Activated CD4-positive, alpha-beta memory T cell treated with anti-CD3 and anti-CD28 coated beads, Interleukin-2, amount 10 ng/mL, durations not matched to agents 7 days and 5 days (primary cell): ENCODE measurements at regions not wholly inside any gene's neighbourhood (a gene's known extent, or its start where the extent isn't known, plus 50 kb on each side); places are given as distances from the start of the nearest gene placed in this dataset.

ENCODE experiments used
- CTCF ChIA-PET: fragments of 350-600 bp; sonication (Branson Sonifier 250); formaldehyde crosslinking; loops from one replicate; lab custom pipeline; 2021; ENCODE audit warnings: antibody characterized with exemption, inconsistent platforms; lab: Charles Lee
- POLR2A ChIA-PET: fragments of 350-600 bp; sonication (Branson Sonifier 250); formaldehyde crosslinking; loops from one replicate; lab custom pipeline; 2021; ENCODE audit warnings: antibody characterized with exemption; lab: Charles Lee
- DNase-seq: peaks from one replicate; pipeline ENCODE4 v3.0.0-alpha.2; 2020
- H3K27ac Mint-ChIP-seq: one replicate; pipeline ENCODE4 v1.8.0; 2021; ENCODE audit warnings: mild to moderate bottlenecking, mixed read lengths
- H3K27me3 Mint-ChIP-seq: one replicate; pipeline ENCODE4 v1.8.0; 2021; ENCODE audit warnings: mixed read lengths
- H3K36me3 Mint-ChIP-seq: one replicate; pipeline ENCODE4 v1.8.0; 2021; ENCODE audit warnings: low read depth, mixed read lengths
- H3K4me1 Mint-ChIP-seq: one replicate; pipeline ENCODE4 v1.8.0; 2021; ENCODE audit warnings: mixed read lengths
- H3K4me3 Mint-ChIP-seq: one replicate; pipeline ENCODE4 v1.8.0; 2021; ENCODE audit warnings: mild to moderate bottlenecking, mixed read lengths
- H3K9me3 Mint-ChIP-seq: one replicate; pipeline ENCODE4 v1.8.0; 2021; ENCODE audit warnings: mixed read lengths

DNA sequence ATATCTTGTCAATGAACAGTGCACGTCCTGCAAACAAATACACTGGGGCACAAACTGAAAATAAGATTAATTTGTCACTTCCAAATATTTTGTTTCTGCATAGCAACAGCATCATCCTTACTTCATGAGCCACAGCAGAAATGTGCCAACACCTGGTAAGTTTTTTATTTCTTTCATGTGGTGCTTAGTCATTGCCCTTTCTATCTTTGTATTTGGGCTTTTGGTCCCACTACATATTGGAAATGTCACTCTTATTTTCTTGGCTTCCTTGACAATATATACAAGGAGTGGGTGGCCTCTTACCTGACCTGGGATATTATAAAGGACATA is 208.0 kb downstream of the RBM43 start:
- POLR2A ChIA-PET, result no interaction called here
- H3K36me3 Mint-ChIP-seq, result no peaks in the 10 kb centered on the region
- no peak overlapping the region for H3K27ac Mint-ChIP-seq
- no peaks in the 10 kb centered on the region for H3K4me1 Mint-ChIP-seq
- no peak overlapping the region for H3K4me3 Mint-ChIP-seq
- H3K27me3 Mint-ChIP-seq, result peaks cover 1% of the 10 kb centered on the region
- H3K9me3 Mint-ChIP-seq, result no peaks in the 10 kb centered on the region
- no peak for DNase-seq
- CTCF ChIA-PET, result no interaction called here

DNA sequence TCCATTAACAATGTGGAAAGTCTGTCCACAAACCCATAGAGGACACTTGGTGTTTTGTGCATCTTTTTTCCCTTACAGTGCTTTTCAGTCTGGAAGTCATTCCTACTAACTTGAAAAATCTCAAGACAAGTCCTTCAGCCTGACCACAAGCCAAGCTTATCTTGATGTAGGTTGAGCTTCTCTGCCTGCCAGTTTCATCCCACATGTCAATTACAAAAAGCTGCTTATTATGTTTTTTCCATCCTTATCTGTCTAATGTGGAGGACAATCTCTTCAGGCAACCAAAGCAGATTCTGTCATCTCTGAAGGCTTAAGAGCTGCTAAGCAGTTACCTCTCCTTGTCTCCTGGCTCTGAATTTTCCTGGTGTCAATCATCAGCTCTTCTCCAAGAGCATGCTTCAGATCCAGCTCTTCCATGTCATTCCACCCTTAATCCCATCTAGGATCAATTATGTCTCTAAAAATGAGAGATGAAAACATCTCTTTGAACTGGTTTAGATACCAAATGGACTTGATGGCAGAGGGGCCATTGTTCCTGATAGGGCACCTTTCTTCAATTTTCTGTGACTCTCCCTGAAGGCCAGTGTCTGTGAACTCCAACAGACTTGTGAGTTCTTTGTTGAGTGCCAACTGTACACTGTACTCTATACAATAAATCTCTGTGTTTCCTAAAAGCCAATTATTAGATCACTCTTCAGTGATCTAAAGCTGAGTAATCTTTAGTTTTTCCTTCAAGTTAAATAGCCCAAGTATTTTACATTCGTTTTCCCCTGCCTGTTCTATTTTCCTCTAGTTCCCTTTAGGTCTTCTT is 208.6 kb downstream of the RBM43 start:
- H3K27ac Mint-ChIP-seq, result no peak overlapping the region
- H3K36me3 Mint-ChIP-seq, result no peaks in the 10 kb centered on the region
- no peaks in the 10 kb centered on the region for H3K9me3 Mint-ChIP-seq
- ChIA-PET POLR2A (no interaction called here), CTCF (interaction anchor here (1.7 kb wide), 1 partner anchor 22 kb away, joined by 3 read pairs; no protein-coding TSS in a partner anchor)
- H3K27me3 Mint-ChIP-seq, result peaks cover 1% of the 10 kb centered on the region
- H3K4me3 Mint-ChIP-seq, result no peak overlapping the region
- no peaks in the 10 kb centered on the region for H3K4me1 Mint-ChIP-seq
- no peak for DNase-seq

DNA sequence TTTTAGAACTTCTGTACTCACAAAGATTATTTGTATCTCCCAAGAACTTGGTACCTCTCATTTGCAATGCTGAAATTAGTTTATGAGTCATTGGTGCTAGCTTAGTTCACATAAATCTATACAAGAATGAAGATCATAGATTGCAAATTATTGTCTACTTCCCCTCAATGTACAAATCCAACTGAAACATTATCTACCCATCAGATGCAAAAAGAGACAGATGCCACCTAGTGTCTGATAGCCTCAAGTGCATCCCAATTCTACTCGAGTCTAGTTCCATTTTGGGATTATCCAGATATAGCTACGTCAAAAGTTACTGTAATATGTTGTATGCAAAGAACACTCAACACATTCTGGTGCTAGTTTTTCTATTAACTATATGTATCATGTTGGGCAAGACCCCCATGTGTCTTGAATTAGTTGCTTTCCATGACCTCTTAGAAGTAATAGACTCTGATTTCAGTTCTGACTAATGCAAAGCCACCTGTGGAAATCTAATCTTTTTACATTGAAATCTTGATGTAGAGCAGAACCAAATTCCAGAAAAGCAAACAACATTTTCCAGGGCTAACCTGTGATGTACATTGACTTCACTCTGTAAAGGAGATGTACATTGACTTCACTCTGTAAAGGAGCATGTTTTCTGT is 210.0 kb downstream of the RBM43 start:
- CTCF ChIA-PET, result interaction anchor here (0.8 to 1.7 kb wide), 11 partner anchors 9 to 1457 kb away, joined by 3 to 4 read pairs (median 3); no protein-coding TSS in a partner anchor
- no peak overlapping the region for H3K27ac Mint-ChIP-seq
- peaks cover 3% of the 10 kb centered on the region for H3K27me3 Mint-ChIP-seq
- H3K4me3 Mint-ChIP-seq, result no peak overlapping the region
- POLR2A ChIA-PET, result no interaction called here
- H3K4me1 Mint-ChIP-seq, result no peaks in the 10 kb centered on the region
- no peaks in the 10 kb centered on the region for H3K9me3 Mint-ChIP-seq
- no peak for DNase-seq
- H3K36me3 Mint-ChIP-seq, result no peaks in the 10 kb centered on the region

DNA sequence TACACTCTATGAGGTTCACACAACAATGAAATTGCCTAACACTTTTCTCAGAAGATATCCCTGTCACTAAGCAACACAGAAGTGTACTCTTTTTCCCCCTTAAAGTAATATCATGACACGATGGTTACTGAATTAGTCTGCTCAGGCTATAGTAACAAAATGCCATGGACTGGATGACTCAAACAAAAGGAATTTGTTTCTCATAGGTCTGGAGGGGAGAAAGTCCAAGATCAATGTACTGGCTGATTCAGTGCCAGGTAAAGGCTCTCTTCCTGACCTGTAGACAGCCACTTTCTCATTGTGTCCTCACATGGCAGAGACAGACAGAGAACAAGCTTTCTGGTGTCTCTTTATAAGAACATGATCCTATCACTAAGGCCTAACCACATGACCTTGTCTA is 211.9 kb downstream of the RBM43 start:
- H3K27ac Mint-ChIP-seq, result no peak overlapping the region
- ChIA-PET CTCF (no interaction called here), POLR2A (no interaction called here)
- no peaks in the 10 kb centered on the region for H3K4me1 Mint-ChIP-seq
- peaks cover 3% of the 10 kb centered on the region for H3K27me3 Mint-ChIP-seq
- no peaks in the 10 kb centered on the region for H3K9me3 Mint-ChIP-seq
- H3K36me3 Mint-ChIP-seq, result no peaks in the 10 kb centered on the region
- no peak overlapping the region for H3K4me3 Mint-ChIP-seq
- no peak for DNase-seq

DNA sequence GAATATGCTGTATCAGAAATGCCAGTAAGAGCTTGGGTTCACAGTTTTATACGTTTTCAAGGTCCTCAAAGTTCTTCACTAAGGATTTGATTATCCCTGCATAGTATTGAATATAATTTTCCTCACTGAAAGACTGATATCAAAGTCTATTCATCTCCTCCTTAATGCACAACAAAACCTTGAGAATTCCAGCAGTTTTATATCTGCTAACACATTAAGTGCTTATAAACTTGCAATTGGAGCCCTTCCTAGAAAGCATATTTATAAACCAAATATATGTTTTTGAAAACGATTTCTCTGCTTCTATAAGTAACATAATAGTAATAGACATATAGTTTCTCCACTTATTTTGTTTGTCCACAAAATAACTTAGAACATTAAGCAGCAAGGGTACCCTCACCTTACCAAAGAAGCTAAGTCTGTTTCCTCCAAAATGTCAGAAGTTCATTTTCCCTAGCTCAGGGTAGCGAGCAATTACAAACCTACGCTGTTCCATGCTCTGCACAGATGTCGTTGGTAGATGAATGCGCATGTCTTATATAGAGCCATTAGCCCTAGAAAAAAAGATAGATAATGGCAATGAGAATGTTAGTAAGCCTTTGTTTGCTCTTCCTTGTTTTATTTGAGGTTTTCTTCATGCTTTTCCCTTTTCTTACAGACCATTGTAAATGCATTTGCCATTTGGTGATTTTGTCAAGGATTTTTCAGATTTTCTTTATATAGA is 213.2 kb downstream of the RBM43 start:
- CTCF ChIA-PET, result no interaction called here
- DNase-seq, result no peak
- Mint-ChIP-seq H3K4me1 (no peaks in the 10 kb centered on the region), H3K27me3 (peaks cover 3% of the 10 kb centered on the region), H3K9me3 (no peaks in the 10 kb centered on the region), H3K27ac (no peak overlapping the region), H3K36me3 (no peaks in the 10 kb centered on the region), H3K4me3 (no peak overlapping the region)
- POLR2A ChIA-PET, result no interaction called here

DNA sequence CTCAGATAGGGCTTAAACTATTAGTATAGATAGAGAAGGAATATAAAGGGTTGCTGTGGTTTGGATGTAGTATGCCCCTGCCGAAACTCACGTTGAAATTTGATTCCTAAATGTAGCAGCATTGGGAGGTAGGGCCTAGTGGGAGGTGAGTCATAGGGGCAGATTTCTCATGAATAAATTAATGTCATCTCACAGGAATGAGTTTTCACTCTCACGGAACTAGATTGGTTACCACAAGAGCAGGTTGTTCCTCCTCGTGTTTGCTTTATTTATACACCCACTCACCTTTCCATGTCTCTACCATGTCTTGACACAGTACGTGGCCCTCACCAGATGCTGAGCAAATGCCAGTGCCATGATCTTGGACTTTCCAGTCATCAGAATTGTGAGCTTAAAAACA is 218.2 kb downstream of the RBM43 start:
- no peaks in the 10 kb centered on the region for H3K9me3 Mint-ChIP-seq
- DNase-seq, result no peak
- CTCF ChIA-PET, result interaction anchor here (1.4 kb wide), 1 partner anchor 8 kb away, joined by 3 read pairs; no protein-coding TSS in a partner anchor
- POLR2A ChIA-PET, result no interaction called here
- H3K36me3 Mint-ChIP-seq, result no peaks in the 10 kb centered on the region
- no peak overlapping the region for H3K4me3 Mint-ChIP-seq
- peaks cover 3% of the 10 kb centered on the region for H3K27me3 Mint-ChIP-seq
- no peak overlapping the region for H3K27ac Mint-ChIP-seq
- H3K4me1 Mint-ChIP-seq, result no peaks in the 10 kb centered on the region

DNA sequence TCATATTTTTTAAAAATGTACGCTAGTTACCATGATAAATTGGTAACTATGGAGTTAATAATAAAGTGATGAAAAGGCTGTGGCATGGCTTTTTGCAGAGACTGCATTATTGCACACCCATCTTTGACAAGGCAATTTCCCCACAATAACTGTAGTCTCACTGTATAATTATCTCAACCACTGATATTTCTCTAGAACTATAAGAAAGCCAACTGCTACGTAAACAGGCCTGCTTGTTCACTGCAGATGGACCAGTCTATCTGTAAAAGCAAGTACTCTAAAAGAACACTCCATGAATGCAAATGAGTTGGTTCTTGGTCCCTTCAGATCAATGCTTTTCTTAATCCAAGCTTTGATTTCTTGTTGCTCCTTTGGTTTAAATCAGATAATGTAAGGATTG is 218.7 kb downstream of the RBM43 start:
- Mint-ChIP-seq H3K4me1 (no peaks in the 10 kb centered on the region), H3K4me3 (no peak overlapping the region), H3K27ac (no peak overlapping the region), H3K36me3 (no peaks in the 10 kb centered on the region), H3K9me3 (no peaks in the 10 kb centered on the region), H3K27me3 (peaks cover 3% of the 10 kb centered on the region)
- ChIA-PET CTCF (interaction anchor here (1.4 kb wide), 1 partner anchor 9 kb away, joined by 3 read pairs; no protein-coding TSS in a partner anchor), POLR2A (no interaction called here)
- DNase-seq, result no peak

DNA sequence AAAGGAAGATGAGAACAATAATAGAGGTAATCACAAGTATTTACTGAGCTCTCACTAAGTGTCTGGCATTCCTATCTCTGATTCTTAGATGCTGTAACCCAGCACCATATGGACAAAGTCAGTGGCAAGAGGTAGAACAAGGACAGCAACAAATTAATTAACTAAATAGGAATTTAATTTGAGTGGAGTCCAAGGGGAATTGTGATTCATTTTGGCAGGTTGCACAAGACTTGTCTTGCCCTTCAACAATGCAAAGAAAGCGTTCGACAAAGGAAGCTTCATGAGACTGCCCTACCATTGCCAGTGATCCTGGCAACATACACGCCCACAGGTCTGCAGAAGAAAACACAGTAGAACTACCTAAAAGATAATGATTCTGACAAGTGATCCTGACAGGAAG is 221.6 kb downstream of the RBM43 start:
- H3K9me3 Mint-ChIP-seq, result no peaks in the 10 kb centered on the region
- H3K36me3 Mint-ChIP-seq, result no peaks in the 10 kb centered on the region
- DNase-seq, result no peak
- H3K27ac Mint-ChIP-seq, result no peak overlapping the region
- H3K4me1 Mint-ChIP-seq, result no peaks in the 10 kb centered on the region
- CTCF ChIA-PET, result no interaction called here
- POLR2A ChIA-PET, result no interaction called here
- H3K27me3 Mint-ChIP-seq, result peaks cover 1% of the 10 kb centered on the region
- no peak overlapping the region for H3K4me3 Mint-ChIP-seq

DNA sequence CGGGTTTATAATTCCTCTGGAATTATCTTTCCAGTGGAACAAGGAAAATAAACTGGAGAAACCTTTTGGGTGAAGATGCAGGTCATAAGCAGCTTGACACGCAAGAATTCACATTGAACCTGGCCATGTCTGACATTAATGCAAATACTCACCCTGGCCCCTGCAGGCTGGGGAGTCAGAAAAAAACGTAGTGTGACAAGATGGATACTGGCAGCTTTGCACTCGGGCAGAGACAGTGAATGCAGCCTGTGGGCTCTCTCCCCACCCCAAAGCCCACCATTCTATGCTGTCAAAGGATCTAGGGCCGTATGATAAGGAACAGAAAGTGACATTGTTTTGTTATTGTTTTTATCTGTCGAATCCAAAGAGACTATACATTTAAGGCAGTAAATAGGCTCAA is 223.1 kb downstream of the RBM43 start:
- Mint-ChIP-seq H3K9me3 (no peaks in the 10 kb centered on the region), H3K4me3 (no peak overlapping the region), H3K4me1 (no peaks in the 10 kb centered on the region), H3K36me3 (no peaks in the 10 kb centered on the region), H3K27ac (no peak overlapping the region), H3K27me3 (peaks cover 1% of the 10 kb centered on the region)
- DNase-seq, result no peak
- POLR2A ChIA-PET, result no interaction called here
- CTCF ChIA-PET, result no interaction called here

DNA sequence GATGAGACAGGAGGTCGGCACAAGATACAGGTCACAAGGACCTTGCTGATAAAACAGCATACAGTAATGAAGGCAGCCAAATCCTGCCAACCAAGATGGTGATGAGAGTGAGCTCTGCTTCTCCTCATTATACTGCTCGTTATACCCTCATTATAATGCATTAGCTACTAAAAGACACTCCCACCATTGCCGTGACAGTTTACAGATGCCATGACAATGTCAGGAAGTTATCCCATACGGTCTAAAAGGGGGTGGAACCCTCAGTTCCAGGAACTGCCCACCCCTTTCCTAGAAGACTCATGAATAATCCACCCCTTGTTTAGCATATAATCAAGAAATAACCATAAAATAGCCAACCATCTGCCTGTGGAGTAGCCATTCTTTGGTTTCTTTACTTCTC is 224.2 kb downstream of the RBM43 start:
- Mint-ChIP-seq H3K4me3 (no peak overlapping the region), H3K27ac (no peak overlapping the region), H3K4me1 (no peaks in the 10 kb centered on the region), H3K36me3 (no peaks in the 10 kb centered on the region), H3K9me3 (no peaks in the 10 kb centered on the region), H3K27me3 (peaks cover 1% of the 10 kb centered on the region)
- ChIA-PET POLR2A (no interaction called here), CTCF (no interaction called here)
- DNase-seq, result no peak

DNA sequence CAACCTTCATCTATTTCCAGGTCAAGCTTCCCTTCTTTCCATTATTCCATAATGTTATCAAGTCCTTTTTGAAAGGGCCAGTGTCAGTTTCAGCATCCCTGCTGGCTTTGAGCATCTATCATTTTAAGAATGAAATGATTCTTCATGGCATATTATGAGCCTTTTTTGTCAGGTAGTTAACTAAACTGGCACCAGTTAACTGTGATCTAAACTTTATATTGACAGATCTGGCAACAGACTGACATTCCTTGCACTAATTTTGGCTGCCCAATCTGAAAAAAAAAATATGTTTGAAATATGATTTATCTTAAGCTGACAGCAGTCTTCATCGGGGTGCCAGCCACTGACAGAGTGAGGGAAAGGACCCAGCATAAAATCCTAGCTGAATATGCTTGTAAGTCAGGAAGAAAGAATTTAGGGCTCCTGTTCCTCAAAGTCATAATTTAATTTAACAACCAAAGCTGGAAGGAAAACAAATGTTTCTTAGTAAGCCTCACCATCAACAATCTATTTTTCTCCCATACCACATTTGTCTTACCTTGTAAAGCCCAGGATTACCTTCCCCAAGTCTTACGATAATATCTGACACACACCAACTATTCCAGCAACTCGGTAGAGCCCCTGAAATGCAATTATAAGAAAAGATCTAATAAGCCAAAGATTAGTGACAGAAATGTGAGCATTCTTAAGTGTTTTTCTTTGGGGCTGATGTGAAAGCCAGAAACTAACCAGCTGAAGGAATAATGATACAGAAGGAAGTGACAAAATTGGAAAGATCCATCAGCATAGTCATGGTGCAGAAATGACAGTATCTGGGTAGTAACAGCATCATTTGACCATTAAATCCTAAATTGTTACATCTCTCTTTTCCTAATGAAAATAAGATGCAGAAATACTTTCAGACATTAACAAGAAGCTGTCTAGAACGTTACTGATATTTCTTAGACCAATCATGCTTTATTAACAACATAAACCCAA is 228.1 kb downstream of the RBM43 start:
- H3K27me3 Mint-ChIP-seq, result peaks cover 3% of the 10 kb centered on the region
- CTCF ChIA-PET, result no interaction called here
- no peaks in the 10 kb centered on the region for H3K9me3 Mint-ChIP-seq
- H3K27ac Mint-ChIP-seq, result no peak overlapping the region
- no peaks in the 10 kb centered on the region for H3K36me3 Mint-ChIP-seq
- H3K4me3 Mint-ChIP-seq, result no peak overlapping the region
- H3K4me1 Mint-ChIP-seq, result peaks cover 1% of the 10 kb centered on the region
- no peak for DNase-seq
- POLR2A ChIA-PET, result no interaction called here

DNA sequence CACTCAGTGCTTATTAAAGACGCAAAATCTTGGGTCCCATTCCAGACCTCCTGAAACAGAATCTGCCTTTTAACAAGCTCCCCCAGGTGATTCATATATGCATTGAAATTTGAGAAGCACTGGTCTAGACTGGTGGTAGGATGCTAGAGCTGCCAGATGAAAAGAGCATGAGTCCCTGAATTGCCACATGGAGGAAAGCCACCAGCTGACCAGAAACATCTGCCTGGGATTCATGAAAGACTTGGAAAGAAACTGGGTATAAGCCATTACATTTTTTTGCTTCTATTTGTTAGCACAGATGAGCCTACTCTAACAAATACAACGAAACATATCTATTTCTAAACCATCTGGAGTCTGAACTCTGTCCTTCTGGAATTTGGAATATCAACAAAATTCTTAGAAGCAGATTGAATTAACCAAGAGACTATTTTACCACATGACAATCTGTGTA is 228.9 kb downstream of the RBM43 start:
- CTCF ChIA-PET, result interaction anchor here (1.5 kb wide), 1 partner anchor 10 kb away, joined by 4 read pairs; no protein-coding TSS in a partner anchor
- Mint-ChIP-seq H3K36me3 (no peaks in the 10 kb centered on the region), H3K9me3 (no peaks in the 10 kb centered on the region), H3K27ac (no peak overlapping the region), H3K27me3 (peaks cover 3% of the 10 kb centered on the region), H3K4me1 (peaks cover 1% of the 10 kb centered on the region), H3K4me3 (no peak overlapping the region)
- DNase-seq, result no peak
- POLR2A ChIA-PET, result no interaction called here
